H1 (cell line): ENCODE measurements at regions not wholly inside any gene's neighbourhood (a gene's known extent, or its start where the extent isn't known, plus 50 kb on each side); places are given as distances from the start of the nearest gene placed in this dataset.

Experiments used
- CTCF ChIA-PET: fragments of 300-600 bp; sonication (Branson Sonifier 250); formaldehyde crosslinking; loops from one replicate; lab custom pipeline; 2021; ENCODE audit not compliant: partially characterized antibody; lab: Charles Lee
- POLR2A ChIA-PET: fragments of 300-600 bp; sonication (Branson Sonifier 250); formaldehyde crosslinking; loops from one replicate; lab custom pipeline; 2021; ENCODE audit warnings: inconsistent platforms; ENCODE audit not compliant: partially characterized antibody; lab: Charles Lee
- DNase-seq, 2 experiments: peaks; one replicate each; pipeline versions ENCODE4 v3.0.0 to v3.0.0-alpha.2; 2010 to 2022; ENCODE audit warnings: low spot score in 2 of 2, low read depth in 1 of 2, mixed read lengths in 1 of 2
- FAIRE-seq: peaks from 2 replicates; lab custom pipeline; 2011; peaks lifted over from hg19 to GRCh38; lab: Jason Lieb, UNC
- H2AFZ ChIP-seq: 2 replicates; pipeline ENCODE4 v1.8.1; 2012; ENCODE audit warnings: low read length, inconsistent platforms
- H2AK5ac ChIP-seq: 2 replicates; pipeline ENCODE4 v1.6.1; 2013; ENCODE audit warnings: low read depth, low read length
- H2BK120ac ChIP-seq: replicated peaks from 2 replicates; pipeline ENCODE3; 2013; ENCODE audit warnings: low read depth, low read length, inconsistent platforms
- H2BK12ac ChIP-seq: 2 replicates; pipeline ENCODE4 v1.6.1; 2013; ENCODE audit warnings: low read depth, low read length
- H2BK15ac ChIP-seq: 2 replicates; pipeline ENCODE4 v1.6.1; 2013; ENCODE audit warnings: low read length
- H2BK20ac ChIP-seq: 2 replicates; pipeline ENCODE4 v1.6.1; 2013; ENCODE audit warnings: low read length
- H2BK5ac ChIP-seq: 2 replicates; pipeline ENCODE4 v1.6.1; 2013; ENCODE audit warnings: low read depth, low read length
- H3K14ac ChIP-seq: 2 replicates; pipeline ENCODE4 v1.6.1; 2013; ENCODE audit warnings: inconsistent platforms; ENCODE audit not compliant: insufficient read length
- H3K18ac ChIP-seq: 2 replicates; pipeline ENCODE4 v1.6.1; 2013; ENCODE audit warnings: low read length; ENCODE audit errors: extremely low read depth
- H3K23ac ChIP-seq: 2 replicates; pipeline ENCODE4 v1.6.1; 2013; ENCODE audit warnings: inconsistent platforms; ENCODE audit not compliant: insufficient read length
- H3K23me2 ChIP-seq: 2 replicates; pipeline ENCODE4 v1.6.1; 2013; ENCODE audit warnings: low read depth, low read length
- H3K27ac ChIP-seq: 2 replicates; pipeline ENCODE4 v1.6.1; 2011; ENCODE audit warnings: low read depth, low read length, inconsistent platforms
- H3K27me3 ChIP-seq, 4 experiments: replicated peaks in 1 of 4; 1 replicate in 1 of 4; 2 replicates in 3 of 4; pipeline versions ENCODE4 v1.6.1 to v1.8.1; 2011 to 2013; ENCODE audit warnings: low read length in 3 of 4, mild to moderate bottlenecking in 3 of 4, inconsistent platforms in 2 of 4, mixed read lengths in 2 of 4, moderate library complexity in 1 of 4; ENCODE audit not compliant: control insufficient read depth in 3 of 4, insufficient read depth in 3 of 4; ENCODE audit errors: extremely low read depth in 1 of 4
- H3K36me3 ChIP-seq, 4 experiments: 2 replicates each; pipeline versions ENCODE4 v1.6.1 to v1.8.1; 2011 to 2013; ENCODE audit warnings: mild to moderate bottlenecking in 4 of 4, low read length in 3 of 4, moderate library complexity in 2 of 4, control low read depth in 1 of 4, inconsistent platforms in 1 of 4; ENCODE audit not compliant: insufficient read depth in 4 of 4, control insufficient read depth in 2 of 4
- H3K4ac ChIP-seq: replicated peaks from 2 replicates; pipeline ENCODE3; 2013; ENCODE audit warnings: low read length, low read depth, mixed read lengths, inconsistent platforms; ENCODE audit not compliant: insufficient read length
- H3K4me1 ChIP-seq, 4 experiments: replicated peaks in 1 of 4; 1 replicate in 1 of 4; 2 replicates in 3 of 4; pipeline versions ENCODE4 v1.6.1 to v1.8.1; 2011 to 2013; ENCODE audit warnings: low read length in 3 of 4, inconsistent platforms in 2 of 4, mixed read lengths in 1 of 4; ENCODE audit not compliant: insufficient read depth in 4 of 4, control insufficient read depth in 3 of 4
- H3K4me2 ChIP-seq, 2 experiments: 2 replicates each; pipeline versions ENCODE4 v1.6.1 to v1.8.1; 2011 to 2013; ENCODE audit warnings: low read depth in 2 of 2, low read length in 2 of 2, control low read depth in 1 of 2, inconsistent platforms in 1 of 2, mild to moderate bottlenecking in 1 of 2; ENCODE audit not compliant: insufficient read depth in 1 of 2
- H3K4me3 ChIP-seq, 4 experiments: fragments of 200-600, 300-600 bp in 1 of 4; sonication (generic), shearing (Covaris generic), sonication (Bioruptor Twin) in 1 of 4; 2 replicates each; pipeline versions ENCODE4 v1.5.1 to v1.8.1; 2011 to 2016; ENCODE audit warnings: low read length in 4 of 4, low read depth in 3 of 4, control low read depth in 2 of 4, inconsistent platforms in 2 of 4, mild to moderate bottlenecking in 2 of 4, mixed read lengths in 1 of 4, moderate library complexity in 1 of 4; ENCODE audit not compliant: insufficient read depth in 2 of 4; ENCODE audit errors: extremely low read depth in 1 of 4
- H3K56ac ChIP-seq: replicated peaks from 2 replicates; pipeline ENCODE3; 2013; ENCODE audit warnings: low read depth, mild to moderate bottlenecking, mixed read lengths, low read length, inconsistent platforms; ENCODE audit not compliant: insufficient read length
- H3K79me1 ChIP-seq: 2 replicates; pipeline ENCODE4 v1.6.1; 2013; ENCODE audit warnings: low read depth, low read length, control low read depth
- H3K79me2 ChIP-seq, 2 experiments: 2 replicates each; pipeline versions ENCODE4 v1.6.1 to v1.8.1; 2012 to 2013; ENCODE audit warnings: low read length in 2 of 2, mild to moderate bottlenecking in 2 of 2, inconsistent platforms in 1 of 2; ENCODE audit not compliant: insufficient read depth in 2 of 2, control insufficient read depth in 1 of 2
- H3K9ac ChIP-seq, 4 experiments: replicated peaks in 1 of 4; 1 replicate in 1 of 4; 2 replicates in 3 of 4; pipeline versions ENCODE4 v1.6.1 to v1.8.1; 2011 to 2013; ENCODE audit warnings: low read depth in 3 of 4, low read length in 3 of 4, control low read depth in 2 of 4, mild to moderate bottlenecking in 2 of 4, moderate library complexity in 2 of 4, inconsistent platforms in 1 of 4; ENCODE audit errors: extremely low read depth in 1 of 4
- H3K9me3 ChIP-seq, 2 experiments: 2 replicates each; pipeline versions ENCODE4 v1.6.1 to v1.8.1; 2012 to 2013; ENCODE audit warnings: mild to moderate bottlenecking in 2 of 2, moderate library complexity in 2 of 2, control low read depth in 1 of 2, inconsistent platforms in 1 of 2, low read depth in 1 of 2, low read length in 1 of 2, mixed read lengths in 1 of 2; ENCODE audit not compliant: insufficient read depth in 2 of 2
- H4K20me1 ChIP-seq, 2 experiments: replicated peaks in 1 of 2; 2 replicates each; pipeline versions ENCODE3 to v1.8.1; 2011 to 2013; ENCODE audit warnings: inconsistent platforms in 2 of 2, low read length in 2 of 2, mild to moderate bottlenecking in 1 of 2; ENCODE audit not compliant: insufficient read depth in 2 of 2, control insufficient read depth in 1 of 2
- H4K5ac ChIP-seq: 2 replicates; pipeline ENCODE4 v1.6.1; 2013; ENCODE audit warnings: low read length, low read depth, mixed read lengths, inconsistent platforms; ENCODE audit not compliant: insufficient read length
- H4K8ac ChIP-seq: 2 replicates; pipeline ENCODE4 v1.8.0; 2013; ENCODE audit warnings: mild to moderate bottlenecking, moderate library complexity, low read length, inconsistent platforms; ENCODE audit not compliant: insufficient read depth; ENCODE audit errors: extremely low read depth
- H4K91ac ChIP-seq: replicated peaks from 2 replicates; pipeline ENCODE3; 2013; ENCODE audit warnings: low read length, mixed read lengths, inconsistent platforms; ENCODE audit not compliant: insufficient read length
- BRCA1 ChIP-seq: IDR thresholded peaks from 2 replicates; pipeline ENCODE4 v1.6.1; 2012; ENCODE audit warnings: low read depth, low read length, improper control_type of control experiment
- KDM5A ChIP-seq: fragments of 200-600 bp; IDR thresholded peaks from 2 replicates; pipeline ENCODE4 v1.7.1; 2012; ENCODE audit warnings: mild to moderate bottlenecking, low read length, inconsistent platforms, mixed read lengths
- RAD21 ChIP-seq, 2 experiments: IDR thresholded peaks in 1 of 2; conservative IDR thresholded peaks in 1 of 2; 2 replicates each; pipeline ENCODE4 v1.6.1; 2011; ENCODE audit warnings: low read depth in 2 of 2, low read length in 2 of 2, improper control_type of control experiment in 1 of 2, inconsistent platforms in 1 of 2, mild to moderate bottlenecking in 1 of 2, moderate library complexity in 1 of 2
- RFX5 ChIP-seq: IDR thresholded peaks from 2 replicates; pipeline ENCODE4 v1.6.1; 2011; ENCODE audit warnings: low read depth, low read length, improper control_type of control experiment, borderline replicate concordance
- SAP30 ChIP-seq: fragments of 300-600 bp; sonication (generic); IDR thresholded peaks from 2 replicates; pipeline ENCODE4 v1.7.1; 2012; ENCODE audit warnings: low read length, moderate library complexity, mild to moderate bottlenecking, inconsistent platforms; ENCODE audit not compliant: insufficient read depth, insufficient replicate concordance
- WGBS, 2 experiments: shearing (Covaris generic) in 1 of 2; methylation state at CpG; one replicate each; pipeline versions ENCODE4 v1.1.6 to v1.1.7; 2013 to 2015; ENCODE audit warnings: low lambda C conversion rate in 2 of 2, mixed read lengths in 2 of 2, inconsistent platforms in 1 of 2, low coverage in 1 of 2, missing lambda C conversion rate in 1 of 2; ENCODE audit not compliant: insufficient replicate concordance in 2 of 2, insufficient coverage in 1 of 2, insufficient read length in 1 of 2; ENCODE audit errors: extremely low coverage in 1 of 2, missing lambda C conversion rate in 1 of 2; 5-methylcytosine and 5-hydroxymethylcytosine counted together
- TF ChIP-seq, protein P1 (sequence below): IDR thresholded peaks from 2 replicates; pipeline ENCODE4 v1.6.1; 2012; ENCODE audit warnings: inconsistent platforms
- TF ChIP-seq, protein P2 (sequence below): IDR thresholded peaks from 2 replicates; pipeline ENCODE4 v1.6.1; 2012; ENCODE audit warnings: inconsistent platforms
- TF ChIP-seq, protein P3 (sequence below): IDR thresholded peaks from 2 replicates; pipeline ENCODE4 v1.6.1; 2012; ENCODE audit warnings: low read length, inconsistent platforms

DNA sequence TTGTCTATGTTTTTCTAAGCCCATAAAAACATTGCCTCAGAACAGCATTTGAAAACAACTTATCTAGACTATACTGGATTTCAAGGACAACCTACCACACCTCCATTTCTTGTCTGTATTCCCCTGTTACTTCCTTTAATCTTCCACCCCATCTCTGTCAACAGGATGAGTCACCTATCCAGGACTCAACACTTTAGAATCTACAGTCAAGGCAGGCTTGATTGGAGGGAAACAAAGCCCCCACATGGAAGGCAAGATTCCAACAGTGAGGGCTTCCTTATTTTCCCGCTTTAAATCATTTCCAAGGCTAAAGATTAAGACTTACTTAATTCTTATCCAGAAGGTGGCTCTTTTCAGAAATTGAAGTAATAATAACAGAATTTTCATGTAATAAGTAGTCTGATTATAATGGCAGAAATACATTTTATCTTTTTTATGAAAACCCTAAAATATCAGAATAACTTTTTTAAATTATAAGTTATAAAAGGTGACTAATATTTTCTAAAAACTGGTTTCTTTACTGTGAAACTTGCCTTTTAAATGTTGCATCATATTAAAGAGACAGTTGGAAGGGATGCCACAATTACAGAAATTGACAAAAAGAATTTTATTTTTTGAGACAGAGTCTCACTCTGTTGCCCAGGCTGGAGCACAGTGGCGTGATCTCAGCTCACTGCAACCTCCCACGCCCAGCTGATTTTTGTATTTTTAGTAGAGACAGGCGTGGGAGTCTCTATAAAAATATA is 138.7 kb upstream of the CCDC150 start:
- no peak for DNase-seq
- TF ChIP-seq RAD21 (IDR thresholded peaks at IDR 0.05 in 1 of 2, conservative IDR thresholded peaks at IDR 0.05 in 1 of 2; ENCODE audit: low read depth in 2 of 2, low read length in 2 of 2), result no peak
- TF ChIP-seq BRCA1, result no peak
- TF ChIP-seq, protein P1, sequence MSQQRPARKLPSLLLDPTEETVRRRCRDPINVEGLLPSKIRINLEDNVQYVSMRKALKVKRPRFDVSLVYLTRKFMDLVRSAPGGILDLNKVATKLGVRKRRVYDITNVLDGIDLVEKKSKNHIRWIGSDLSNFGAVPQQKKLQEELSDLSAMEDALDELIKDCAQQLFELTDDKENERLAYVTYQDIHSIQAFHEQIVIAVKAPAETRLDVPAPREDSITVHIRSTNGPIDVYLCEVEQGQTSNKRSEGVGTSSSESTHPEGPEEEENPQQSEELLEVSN, result peak; percentile 66
- no peak for TF ChIP-seq KDM5A
- no peak for TF ChIP-seq SAP30
- no peak for TF ChIP-seq RFX5
- TF ChIP-seq, protein P2, sequence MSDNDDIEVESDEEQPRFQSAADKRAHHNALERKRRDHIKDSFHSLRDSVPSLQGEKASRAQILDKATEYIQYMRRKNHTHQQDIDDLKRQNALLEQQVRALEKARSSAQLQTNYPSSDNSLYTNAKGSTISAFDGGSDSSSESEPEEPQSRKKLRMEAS, result 0 out of 2 replicates have a peak, but pooled peaks have one; percentile 24
- TF ChIP-seq, protein P3, sequence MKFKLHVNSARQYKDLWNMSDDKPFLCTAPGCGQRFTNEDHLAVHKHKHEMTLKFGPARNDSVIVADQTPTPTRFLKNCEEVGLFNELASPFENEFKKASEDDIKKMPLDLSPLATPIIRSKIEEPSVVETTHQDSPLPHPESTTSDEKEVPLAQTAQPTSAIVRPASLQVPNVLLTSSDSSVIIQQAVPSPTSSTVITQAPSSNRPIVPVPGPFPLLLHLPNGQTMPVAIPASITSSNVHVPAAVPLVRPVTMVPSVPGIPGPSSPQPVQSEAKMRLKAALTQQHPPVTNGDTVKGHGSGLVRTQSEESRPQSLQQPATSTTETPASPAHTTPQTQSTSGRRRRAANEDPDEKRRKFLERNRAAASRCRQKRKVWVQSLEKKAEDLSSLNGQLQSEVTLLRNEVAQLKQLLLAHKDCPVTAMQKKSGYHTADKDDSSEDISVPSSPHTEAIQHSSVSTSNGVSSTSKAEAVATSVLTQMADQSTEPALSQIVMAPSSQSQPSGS, result no peak

More for the DNA sequence above, 138.7 kb upstream of the CCDC150 start:
- no peaks in the 10 kb centered on the region for H3K79me2 ChIP-seq
- no peaks in the 10 kb centered on the region for H4K20me1 ChIP-seq
- no peak overlapping the region for H3K9ac ChIP-seq
- no peak overlapping the region for H4K91ac ChIP-seq
- no peak overlapping the region for H2AFZ ChIP-seq
- H3K9me3 ChIP-seq, result peaks cover 0 to 5% of the 10 kb centered on the region in 2 experiments; a peak in 1 of 4 replicates
- H3K23me2 ChIP-seq, result no peaks in the 10 kb centered on the region
- H3K4me3 ChIP-seq, result no peak overlapping the region
- no peak overlapping the region for H3K4ac ChIP-seq
- no peak overlapping the region for H4K8ac ChIP-seq
- WGBS, 2 experiments, result 95% methylated on average over 4 of the region's 4 CpGs; no CpG with 5 or more reads in 1 of the 2 experiments
- no peak overlapping the region for H3K23ac ChIP-seq
- no peak overlapping the region for H2BK12ac ChIP-seq
- no peak overlapping the region for H3K14ac ChIP-seq
- no peak overlapping the region for H3K56ac ChIP-seq
- ChIA-PET POLR2A (no interaction called here), CTCF (no interaction called here)
- no peak for FAIRE-seq
- H2BK15ac ChIP-seq, result no peak overlapping the region
- H3K36me3 ChIP-seq, result no peaks in the 10 kb centered on the region
- no peak overlapping the region for H2BK5ac ChIP-seq
- no peak overlapping the region for H2AK5ac ChIP-seq
- no peak overlapping the region for H4K5ac ChIP-seq
- no peak overlapping the region for H3K18ac ChIP-seq
- H2BK20ac ChIP-seq, result no peak overlapping the region
- H3K4me1 ChIP-seq, result no peaks in the 10 kb centered on the region
- no peak overlapping the region for H3K27ac ChIP-seq
- H3K27me3 ChIP-seq, result no peaks in the 10 kb centered on the region
- no peaks in the 10 kb centered on the region for H3K79me1 ChIP-seq
- no peak overlapping the region for H3K4me2 ChIP-seq
- no peak overlapping the region for H2BK120ac ChIP-seq
